GM21825 (cell line): ENCODE measurements at regions not wholly inside any gene's neighbourhood (a gene's known extent, or its start where the extent isn't known, plus 50 kb on each side); places are given as distances from the start of the nearest gene placed in this dataset.
"Not testable (repeated sequence)": the region's sequence is repeated elsewhere in the genome, so short reads cannot be mapped to it uniquely, and the experiment has no call there.

Source experiments
- ATAC-seq: cut with Tn5 transposase; IDR thresholded peaks from one replicate; pipeline ENCODE4 v1.9.1; 2021; ENCODE audit warnings: mild to moderate bottlenecking, moderate library complexity; ENCODE audit not compliant: unreplicated experiment

GRCh38 chr5:89866410-89866809 lies 543.1 kb downstream of the CETN3 start:
- no peak for ATAC-seq

DNA sequence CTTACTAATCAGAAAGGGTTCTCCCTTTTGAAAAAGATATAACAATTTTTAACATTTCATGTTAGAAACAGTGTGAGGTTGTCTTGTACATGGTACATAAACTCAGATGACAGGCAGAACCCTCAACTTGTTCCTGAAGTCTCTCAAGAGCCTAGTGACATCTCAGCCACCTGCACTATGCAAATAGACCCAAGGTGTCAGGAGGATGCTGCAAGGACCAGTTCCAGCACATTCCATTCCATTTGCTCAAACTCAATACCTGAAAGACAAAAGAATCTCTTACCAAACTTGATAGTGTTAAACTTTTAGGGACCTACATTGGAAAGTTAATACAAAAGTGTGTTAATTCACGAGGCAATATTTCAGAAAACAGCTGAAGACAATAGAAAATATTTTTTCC lies 544.6 kb downstream of the CETN3 start:
- ATAC-seq = no peak

DNA sequence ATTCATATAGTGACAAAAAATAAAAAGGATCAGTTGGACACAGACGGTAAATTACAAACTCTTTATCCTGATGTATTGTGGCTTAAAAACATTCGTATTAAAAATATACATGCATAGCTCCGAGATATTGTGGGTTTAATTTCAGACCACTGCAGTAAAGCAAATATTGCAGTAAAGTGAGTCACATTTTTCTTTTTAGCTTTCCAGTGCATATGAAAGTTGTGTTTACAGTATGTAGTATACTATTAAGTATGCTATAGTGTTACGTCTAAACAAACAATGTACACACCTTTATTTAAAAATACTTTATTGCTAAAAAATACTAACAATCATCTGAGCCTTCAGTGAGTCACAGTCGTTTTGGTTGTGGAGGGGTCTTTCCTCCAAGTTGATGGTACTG lies 551.8 kb downstream of the CETN3 start:
- no peak for ATAC-seq

DNA sequence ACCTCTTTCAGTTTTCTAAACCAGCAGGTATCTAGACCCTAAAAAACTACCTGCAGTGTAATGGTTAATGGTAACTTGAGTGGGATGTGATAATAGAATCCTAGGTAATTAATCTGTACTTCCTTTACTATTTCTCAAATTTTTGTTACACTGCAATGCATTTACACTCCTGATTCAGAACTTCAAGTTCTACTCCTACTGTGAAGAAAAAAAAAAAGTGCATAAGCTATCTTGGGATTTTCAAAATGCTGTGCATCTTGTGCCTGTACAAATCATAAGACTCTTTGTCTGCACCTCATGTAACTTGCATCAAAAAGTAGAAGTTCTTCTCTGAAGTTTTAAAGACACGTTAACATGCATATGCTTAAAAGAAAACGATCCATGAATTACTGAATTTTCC lies 554.1 kb downstream of the CETN3 start:
- ATAC-seq = no peak

- ATAC-seq = no peak
These were observed 557.6 kb downstream of the CETN3 start for GRCh38 chr5:89851911-89852310.

GRCh38 chr5:89850513-89850865 lies 559.1 kb downstream of the CETN3 start:
- peak; percentile 25 for ATAC-seq

DNA sequence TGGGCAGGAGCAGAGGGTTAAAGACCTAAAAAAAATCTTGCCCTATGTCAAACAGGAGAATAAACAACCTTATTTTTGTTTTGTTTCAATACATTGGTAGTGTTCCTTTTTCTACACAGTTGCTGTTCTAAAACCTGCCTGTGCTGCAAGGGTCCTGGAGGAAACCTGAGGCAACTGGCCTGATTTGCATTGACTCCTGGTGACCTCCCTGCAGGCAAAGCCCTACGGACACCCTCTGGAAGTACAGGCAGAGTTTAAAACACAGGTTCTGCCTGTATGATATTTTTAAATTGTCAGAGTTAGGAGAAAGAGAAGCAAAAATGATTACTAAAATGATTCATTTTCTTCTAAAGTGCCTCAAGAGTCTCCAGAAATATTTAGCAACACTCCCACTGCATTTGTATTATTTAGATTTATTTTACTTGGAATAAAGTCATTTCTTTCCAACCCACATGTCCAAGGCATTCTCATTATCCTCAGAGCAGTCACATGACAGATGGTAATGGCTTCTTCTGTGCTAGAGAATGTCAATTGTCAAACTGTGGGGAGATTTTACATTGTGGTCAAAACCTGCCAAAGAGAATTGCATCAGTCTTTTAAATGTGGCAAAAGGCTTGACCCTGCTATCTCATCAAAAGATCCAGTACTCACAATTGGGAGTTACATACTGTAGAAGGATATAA lies 559.6 kb downstream of the CETN3 start:
- peak; percentile 49 for ATAC-seq

GRCh38 chr5:89847743-89848142 lies 561.8 kb downstream of the CETN3 start:
- ATAC-seq = no peak

DNA sequence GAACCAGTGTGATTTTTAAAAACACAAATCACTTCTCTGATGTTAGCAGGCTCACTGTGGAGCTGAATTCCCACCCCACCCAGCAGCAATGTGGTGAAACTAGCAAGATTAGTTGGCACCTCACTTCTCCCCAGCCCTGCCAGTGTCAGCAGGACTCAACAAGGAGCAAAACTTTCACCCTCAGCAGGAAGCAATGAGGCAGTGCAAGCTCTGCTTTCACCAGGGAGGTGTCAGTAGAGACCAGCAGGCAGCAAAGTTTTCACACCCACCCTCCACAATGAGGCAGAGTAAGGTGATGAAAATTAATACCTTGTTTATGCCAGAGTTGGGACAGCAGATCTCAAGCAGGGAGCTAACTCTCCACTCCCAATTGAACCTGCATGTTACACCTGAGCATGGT lies 565.0 kb downstream of the CETN3 start:
- no peak for ATAC-seq

DNA sequence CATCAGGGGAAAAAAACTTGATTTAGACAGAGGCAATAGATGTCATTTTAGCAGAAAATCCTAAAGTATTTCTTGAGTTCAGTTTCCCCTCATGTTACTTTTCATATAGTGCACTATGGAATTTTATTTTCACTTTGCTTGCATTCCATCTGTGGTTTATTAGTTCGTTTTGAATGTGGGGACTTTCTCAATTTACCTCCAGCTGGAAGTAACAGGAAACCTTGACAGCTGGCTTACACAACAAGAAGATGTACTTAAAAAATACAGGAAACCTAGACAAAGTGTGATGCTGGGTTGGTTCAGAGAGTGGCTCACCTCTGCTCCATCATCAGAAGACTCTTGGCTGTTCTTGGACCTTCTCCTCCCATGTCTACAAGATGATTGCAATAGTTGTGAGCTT lies 567.0 kb downstream of the CETN3 start:
- ATAC-seq = no peak

DNA sequence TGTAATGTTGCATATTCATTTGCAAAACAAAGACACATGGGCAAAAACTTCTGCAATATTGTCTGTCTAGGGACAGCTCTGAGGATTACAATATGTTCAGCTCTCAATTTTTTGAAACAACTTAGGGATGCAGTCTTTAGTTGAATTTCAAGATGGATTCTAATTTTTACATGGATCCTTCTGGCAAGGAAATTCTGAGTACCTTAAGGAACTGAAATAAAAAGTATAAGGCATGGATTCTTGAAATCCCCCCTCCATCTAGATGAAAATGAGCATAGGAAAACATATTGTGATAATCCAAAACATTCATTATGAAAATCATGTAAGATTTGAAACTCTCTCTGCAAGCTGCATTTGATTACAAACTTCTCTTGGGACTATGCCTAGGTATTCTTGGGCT lies 568.6 kb downstream of the CETN3 start:
- ATAC-seq = no peak

GRCh38 chr5:89830691-89831090 lies 578.9 kb downstream of the CETN3 start:
- no peak for ATAC-seq

GRCh38 chr5:89827960-89828359 lies 581.6 kb downstream of the CETN3 start:
- no peak for ATAC-seq

- ATAC-seq = no peak
These were observed 582.2 kb downstream of the CETN3 start for GRCh38 chr5:89827359-89827758.

DNA sequence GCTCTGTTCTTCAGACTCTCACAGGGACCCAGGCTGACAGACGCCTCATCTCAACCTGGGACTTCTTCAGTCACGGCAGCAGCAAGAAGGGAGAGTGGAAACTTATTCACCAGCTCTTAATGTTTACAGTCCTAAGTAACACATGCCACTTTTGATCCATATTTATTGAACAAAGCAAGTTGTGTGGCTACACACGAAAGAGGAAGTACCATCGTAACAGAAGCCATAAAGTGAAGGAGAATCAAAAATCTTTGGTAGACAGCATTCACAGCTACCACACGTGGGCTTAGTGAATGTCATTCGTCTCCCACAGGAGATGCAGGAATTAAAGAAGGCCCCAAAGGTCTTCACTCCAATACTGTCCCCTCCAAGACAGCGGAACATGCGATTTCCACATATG lies 582.6 kb downstream of the CETN3 start:
- no peak for ATAC-seq

DNA sequence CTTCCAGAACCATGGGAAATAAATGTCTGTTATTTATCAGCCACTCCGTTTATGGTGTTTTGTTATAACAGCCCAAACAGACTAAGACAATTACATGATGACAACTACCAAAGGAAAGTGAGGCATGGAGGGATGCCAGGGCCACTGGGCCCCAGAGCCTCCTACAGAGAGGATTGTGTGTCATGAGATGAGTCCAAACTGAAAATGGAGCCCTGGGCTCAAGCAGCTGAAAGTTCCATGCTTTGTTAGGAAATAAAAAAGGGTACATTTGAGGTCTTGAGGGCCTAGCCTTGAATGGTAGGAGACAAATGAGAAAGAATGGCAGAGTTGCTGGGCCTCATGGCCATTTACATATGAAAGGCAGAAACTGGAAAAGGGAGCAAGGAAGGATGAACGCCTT lies 586.5 kb downstream of the CETN3 start:
- ATAC-seq = no peak

DNA sequence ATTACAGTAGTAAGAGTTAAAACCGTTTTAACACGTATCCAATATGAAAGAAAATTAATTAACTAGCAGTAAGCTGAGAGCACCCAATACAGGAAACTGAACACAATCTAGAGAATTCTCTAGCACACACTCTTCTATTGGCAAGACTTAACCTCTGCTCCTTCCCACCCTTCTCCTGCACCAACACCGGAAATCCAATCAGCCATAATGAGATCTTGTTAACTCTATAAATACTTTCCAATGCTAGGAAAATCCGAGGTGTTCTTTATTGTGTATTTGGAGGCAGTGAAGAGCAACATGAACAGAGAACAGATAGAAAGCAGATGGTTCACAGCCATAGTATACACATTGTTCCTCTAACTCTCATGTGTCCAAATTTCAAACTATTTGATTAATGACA lies 591.7 kb downstream of the CETN3 start:
- ATAC-seq = no peak

DNA sequence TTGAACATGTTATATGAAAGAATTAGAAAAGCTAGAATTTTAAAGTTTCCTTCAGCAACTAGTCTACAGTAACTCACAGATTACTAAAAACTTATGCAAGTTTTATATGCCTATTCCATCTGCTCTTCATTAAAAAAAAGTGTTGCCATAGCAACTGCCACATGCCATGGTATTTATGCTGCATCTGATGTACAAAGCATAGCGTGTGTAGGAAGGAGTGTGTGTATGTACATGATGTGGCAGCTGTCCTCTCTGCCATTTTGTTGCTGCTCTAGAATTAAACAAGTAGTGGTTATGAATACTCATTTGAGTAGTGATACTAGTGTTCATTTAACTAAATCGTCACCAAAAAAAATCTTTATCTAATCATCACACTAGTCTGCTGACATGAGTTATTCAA lies 593.5 kb downstream of the CETN3 start:
- no peak for ATAC-seq

GRCh38 chr5:89800735-89801134 lies 608.8 kb downstream of the CETN3 start:
- not testable (repeated sequence) for ATAC-seq

- ATAC-seq = not testable (repeated sequence)
These were observed 615.1 kb downstream of the CETN3 start for GRCh38 chr5:89794504-89794903.

GRCh38 chr5:89779734-89780133 lies 629.8 kb downstream of the CETN3 start:
- ATAC-seq = not testable (repeated sequence)

- no peak for ATAC-seq
These were observed 631.8 kb downstream of the CETN3 start for GRCh38 chr5:89777758-89778157.

DNA sequence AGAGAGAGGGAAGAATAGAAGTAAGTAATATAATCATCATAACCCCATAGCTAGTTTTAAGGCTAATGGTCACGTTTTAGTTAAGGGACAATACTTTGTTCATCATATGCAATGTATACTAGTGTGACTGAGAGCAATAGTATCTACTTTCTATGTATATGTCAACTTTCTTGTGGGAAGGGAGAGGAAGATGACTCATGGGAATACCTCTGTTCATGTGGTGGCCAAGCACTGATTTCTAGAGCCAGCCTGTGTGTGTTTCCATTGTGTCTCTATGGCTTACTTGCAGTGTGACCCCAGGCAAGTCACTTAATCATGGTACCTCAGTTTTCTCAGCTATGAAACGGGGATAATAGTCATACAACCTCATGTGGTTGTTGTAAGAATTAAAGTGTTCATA lies 639.6 kb downstream of the CETN3 start:
- ATAC-seq = no peak
